Epithelial cell of esophagus (primary cell): ENCODE measurements at regions not wholly inside any gene's neighbourhood (a gene's known extent, or its start where the extent isn't known, plus 50 kb on each side); places are given as distances from the start of the nearest gene placed in this dataset.

Experiments used
- DNase-seq: peaks from one replicate; pipeline ENCODE4 v3.0.0; 2010; ENCODE audit warnings: low read depth
- H3K4me3 ChIP-seq: 2 replicates; pipeline ENCODE4 v1.5.1; 2011; ENCODE audit warnings: mild to moderate bottlenecking, low read length, control low read depth
- TF ChIP-seq, protein P1 (sequence below): IDR thresholded peaks from 2 replicates; pipeline ENCODE4 v1.5.1; 2011; ENCODE audit warnings: low read depth, mild to moderate bottlenecking, low read length, control low read depth, inconsistent platforms; ENCODE audit not compliant: insufficient read depth; ENCODE audit errors: missing control alignments

DNA sequence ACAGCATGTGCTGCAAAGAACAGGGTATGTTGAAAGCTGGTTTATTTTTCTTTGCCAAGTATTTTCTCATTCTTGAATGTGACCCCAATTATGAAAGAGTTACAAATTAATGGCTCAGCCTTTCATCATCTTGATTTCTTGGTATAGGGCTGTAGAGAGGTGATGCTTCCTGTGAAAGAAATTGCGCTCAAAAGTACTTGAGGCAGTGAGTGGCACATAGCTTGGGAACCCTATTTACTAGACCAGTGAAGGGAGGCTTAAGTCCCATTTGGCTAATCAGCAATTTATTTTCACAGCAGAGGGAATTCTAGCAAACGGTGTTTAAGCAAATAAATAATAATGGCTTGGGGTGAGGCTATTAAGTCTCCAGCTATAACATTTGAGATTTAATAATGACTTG, 153.9 kb upstream of the MIS18BP1 start:
- TF ChIP-seq, protein P1, sequence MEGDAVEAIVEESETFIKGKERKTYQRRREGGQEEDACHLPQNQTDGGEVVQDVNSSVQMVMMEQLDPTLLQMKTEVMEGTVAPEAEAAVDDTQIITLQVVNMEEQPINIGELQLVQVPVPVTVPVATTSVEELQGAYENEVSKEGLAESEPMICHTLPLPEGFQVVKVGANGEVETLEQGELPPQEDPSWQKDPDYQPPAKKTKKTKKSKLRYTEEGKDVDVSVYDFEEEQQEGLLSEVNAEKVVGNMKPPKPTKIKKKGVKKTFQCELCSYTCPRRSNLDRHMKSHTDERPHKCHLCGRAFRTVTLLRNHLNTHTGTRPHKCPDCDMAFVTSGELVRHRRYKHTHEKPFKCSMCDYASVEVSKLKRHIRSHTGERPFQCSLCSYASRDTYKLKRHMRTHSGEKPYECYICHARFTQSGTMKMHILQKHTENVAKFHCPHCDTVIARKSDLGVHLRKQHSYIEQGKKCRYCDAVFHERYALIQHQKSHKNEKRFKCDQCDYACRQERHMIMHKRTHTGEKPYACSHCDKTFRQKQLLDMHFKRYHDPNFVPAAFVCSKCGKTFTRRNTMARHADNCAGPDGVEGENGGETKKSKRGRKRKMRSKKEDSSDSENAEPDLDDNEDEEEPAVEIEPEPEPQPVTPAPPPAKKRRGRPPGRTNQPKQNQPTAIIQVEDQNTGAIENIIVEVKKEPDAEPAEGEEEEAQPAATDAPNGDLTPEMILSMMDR, result no peak
- no peak for DNase-seq
- no peak overlapping the region for H3K4me3 ChIP-seq

DNA sequence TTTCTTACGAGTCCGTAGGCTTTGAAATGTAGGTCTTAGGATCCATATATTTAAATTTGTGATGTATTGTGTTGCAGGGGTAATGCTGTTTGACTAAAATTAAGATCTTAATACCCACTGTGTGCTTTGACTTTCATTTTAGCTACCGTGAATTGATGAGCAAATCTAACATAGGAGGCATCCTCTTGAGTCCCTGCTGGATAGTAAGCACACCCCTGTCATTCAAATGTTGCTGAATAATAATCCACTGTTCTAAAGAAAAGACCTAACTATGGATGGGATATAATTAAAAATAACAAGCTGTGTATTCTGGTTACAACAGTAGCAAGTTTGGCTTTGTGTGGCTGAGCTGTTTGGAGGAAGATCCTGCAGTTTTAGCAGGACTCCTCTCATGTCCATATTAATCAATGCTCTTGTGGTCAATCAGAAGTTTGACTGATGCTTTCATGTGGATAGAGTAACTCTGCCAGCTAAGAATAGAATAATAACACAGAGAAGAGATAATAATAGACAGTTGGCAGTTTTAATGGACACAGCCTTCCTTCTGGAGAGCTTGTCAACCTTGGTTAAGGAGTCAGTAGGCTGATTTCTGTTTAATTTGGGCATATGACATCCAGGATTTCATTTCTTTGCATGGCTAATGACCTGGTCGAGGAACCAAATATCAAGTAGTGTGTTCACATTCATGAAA, 148.1 kb upstream of the MIS18BP1 start:
- H3K4me3 ChIP-seq, result no peak overlapping the region
- TF ChIP-seq, protein P1, result no peak
- no peak for DNase-seq

DNA sequence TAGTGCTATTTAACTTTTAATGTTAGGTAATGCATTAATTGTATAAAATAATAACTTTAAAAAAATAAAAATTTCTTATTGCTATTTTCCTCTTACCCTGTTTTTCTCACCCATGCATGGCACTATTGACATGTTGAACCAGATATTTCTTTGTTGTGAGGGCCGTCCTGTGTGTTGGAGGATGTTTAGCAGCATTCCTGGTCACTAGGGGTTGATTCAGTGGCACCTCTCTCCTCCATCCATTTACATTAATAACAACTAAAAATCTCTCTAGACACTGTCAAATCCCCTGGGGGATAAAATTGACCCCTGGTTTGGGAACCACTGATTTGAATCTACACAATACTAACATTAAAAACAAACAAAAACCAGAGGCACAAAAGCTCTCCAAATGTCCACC, 147.5 kb upstream of the MIS18BP1 start:
- no peak for DNase-seq
- no peak overlapping the region for H3K4me3 ChIP-seq
- TF ChIP-seq, protein P1, result no peak

DNA sequence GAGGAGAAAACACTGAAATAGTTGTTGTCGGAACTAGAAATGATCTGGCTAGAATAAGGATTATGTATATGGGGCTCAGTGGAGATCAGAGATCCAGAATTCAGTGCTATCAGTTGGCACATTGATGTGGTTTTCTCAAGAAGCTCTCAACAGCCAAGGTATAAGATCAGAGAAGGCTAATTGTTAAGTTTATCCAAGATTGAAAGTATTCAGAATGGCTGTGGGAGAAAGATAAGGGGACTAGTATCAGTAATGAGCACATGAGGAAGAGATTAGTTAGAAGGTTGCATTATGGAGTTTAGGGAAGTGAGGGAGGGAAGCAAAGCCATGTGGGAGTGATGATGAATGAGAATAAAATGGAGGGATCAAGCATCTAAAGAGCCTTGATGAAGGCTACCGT, 128.1 kb upstream of the MIS18BP1 start:
- no peak overlapping the region for H3K4me3 ChIP-seq
- TF ChIP-seq, protein P1, result no peak
- DNase-seq, result no peak

DNA sequence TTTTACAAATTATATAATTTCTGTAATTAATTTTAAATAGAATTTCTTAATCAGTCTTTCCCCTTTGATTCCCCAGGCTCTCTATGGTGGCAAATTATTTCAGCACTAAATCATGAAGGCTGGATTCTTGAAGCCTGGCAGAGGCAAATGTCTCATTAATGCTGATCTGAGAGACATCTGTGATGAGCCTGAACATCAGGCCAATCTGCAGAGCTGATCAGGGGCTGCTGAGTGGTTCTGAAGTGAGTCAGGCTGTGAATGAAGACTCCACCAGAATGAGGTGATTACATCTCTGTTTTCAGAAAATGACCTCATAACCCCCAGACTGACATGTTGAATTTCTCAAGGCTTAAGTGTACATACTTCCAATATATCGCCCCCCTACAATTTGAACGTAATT, 124.2 kb upstream of the MIS18BP1 start:
- DNase-seq, result no peak
- H3K4me3 ChIP-seq, result no peak overlapping the region
- TF ChIP-seq, protein P1, result no peak

DNA sequence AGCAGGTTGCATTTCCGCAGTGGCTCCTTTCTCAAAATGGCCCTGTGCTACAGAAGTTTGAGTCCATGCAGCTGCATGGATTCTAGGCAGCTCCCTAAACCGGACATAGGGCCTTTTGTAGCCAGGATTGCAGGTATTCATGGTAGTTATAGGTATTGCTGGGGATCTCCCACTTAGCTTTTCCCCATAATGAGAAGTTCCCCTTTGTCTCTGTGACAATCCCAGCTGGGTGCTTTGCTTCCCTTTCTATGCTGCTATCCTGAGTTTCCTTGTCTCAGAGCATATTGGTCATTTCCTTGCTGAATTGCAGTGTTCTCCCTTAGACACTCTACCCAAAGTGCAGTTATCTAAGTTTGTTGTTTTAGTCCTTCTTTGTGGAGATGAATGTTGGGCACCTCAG, 120.9 kb upstream of the MIS18BP1 start:
- DNase-seq, result no peak
- TF ChIP-seq, protein P1, result no peak
- no peak overlapping the region for H3K4me3 ChIP-seq

DNA sequence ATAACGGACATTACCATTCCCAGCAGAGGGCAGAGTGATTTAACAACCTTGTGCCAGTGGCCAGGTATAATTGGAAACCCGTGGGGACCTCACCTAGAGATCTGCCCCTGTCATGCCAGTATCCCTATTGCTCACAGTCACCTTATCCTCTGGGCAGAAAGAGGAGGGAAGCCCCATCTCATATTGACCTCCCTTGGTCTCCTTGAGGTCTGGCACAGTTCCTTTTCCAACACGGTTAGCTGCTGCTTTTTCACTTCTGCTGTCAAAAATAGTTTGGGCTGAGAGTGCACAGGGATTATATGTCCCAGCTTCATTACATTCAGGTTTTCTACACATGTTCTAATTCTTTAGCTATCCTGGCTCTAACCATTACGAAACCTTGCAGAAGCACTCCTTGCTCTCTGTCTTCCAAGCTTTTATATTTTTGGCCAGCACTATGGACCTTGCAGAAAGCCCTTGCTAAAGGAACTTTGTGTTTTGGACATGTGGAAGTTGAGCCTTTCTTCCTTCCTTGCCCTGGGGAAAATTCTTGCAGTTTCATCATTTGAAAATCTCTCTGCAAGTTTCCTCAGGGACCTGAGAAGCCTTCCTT, 111.7 kb upstream of the MIS18BP1 start:
- H3K4me3 ChIP-seq, result no peak overlapping the region
- DNase-seq, result no peak
- TF ChIP-seq, protein P1, result no peak
